ENCODE measurements at regions not wholly inside any gene's neighbourhood (a gene's known extent, or its start where the extent isn't known, plus 50 kb on each side); places are given as distances from the start of the nearest gene placed in this dataset.
A peak's percentile ranks its signal among the peaks of the same experiment; 100 is the strongest.

GRCh38 chr15:38042707-38043445 lies 108.4 kb downstream of the TMCO5A start:
- TF ChIP-seq CTCF (IDR thresholded peaks at IDR 0.05; ENCODE audit: low read length, missing control alignments), result no peak
- no peak overlapping the region for H3K4me3 ChIP-seq (replicated peaks; ENCODE audit: low read depth, low read length)
- peak; percentile 48 for DNase-seq (ENCODE audit: low read depth)

DNA sequence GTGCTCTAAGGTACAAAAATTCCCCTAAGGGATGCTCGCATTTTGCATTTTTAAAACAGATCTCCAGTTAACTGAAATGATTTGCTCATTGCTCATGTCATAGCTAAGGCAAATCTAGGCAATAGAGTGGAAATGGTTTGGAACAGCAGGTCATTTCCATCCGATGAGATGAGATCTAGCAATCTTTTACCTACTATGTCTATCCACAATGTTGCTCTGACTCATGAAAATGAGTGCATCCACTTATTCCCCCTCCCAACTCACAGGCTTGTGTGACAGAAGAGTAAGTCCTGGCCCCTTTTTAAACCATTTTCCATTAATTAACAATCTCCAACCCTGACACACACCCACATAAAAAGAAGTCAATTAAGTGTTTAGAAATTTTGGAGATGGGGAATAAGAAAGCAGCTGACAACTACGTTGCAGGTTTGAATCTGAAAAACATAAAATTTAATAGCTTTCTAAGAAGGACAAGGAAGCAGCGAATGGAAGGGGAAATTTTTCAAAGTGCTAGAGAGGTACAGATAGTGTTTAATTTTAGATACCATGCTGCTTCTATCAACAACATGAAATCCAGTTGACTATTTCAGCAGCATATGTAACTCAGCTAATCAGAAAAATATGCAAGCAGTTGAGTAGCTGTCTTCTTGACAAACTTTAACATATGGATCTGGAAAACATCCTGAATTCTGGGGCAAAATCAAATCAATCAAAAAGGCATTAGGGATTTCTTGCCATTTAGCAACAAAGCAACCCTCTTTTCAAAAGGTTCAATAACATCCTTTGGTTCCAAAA lies 112.0 kb downstream of the TMCO5A start:
- TF ChIP-seq CTCF (IDR thresholded peaks at IDR 0.05; ENCODE audit: low read length, missing control alignments), result no peak
- H3K4me3 ChIP-seq (replicated peaks; ENCODE audit: low read depth, low read length), result no peak overlapping the region
- no peak for DNase-seq (ENCODE audit: low read depth)

DNA sequence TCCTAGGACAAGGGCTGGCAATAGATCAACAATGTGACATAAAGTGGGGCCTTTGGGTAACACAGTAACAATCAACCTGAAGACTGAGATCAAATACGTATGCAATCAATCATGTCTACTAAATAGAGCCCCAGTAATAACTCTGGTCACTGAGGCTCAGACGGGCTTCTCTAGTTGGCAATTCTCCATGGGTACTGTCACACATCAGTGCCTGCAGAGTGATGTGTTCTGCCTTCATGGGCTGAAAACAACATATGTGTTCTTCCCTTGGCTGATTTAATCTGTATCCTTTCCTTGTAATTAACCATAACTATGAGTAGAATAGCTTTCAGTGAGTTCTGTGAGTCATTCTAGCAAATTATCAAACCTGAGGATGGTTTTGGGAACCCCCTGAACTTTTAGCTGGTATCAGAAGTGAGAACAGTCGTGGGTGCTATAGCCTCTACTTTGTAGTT lies 113.6 kb downstream of the TMCO5A start:
- TF ChIP-seq CTCF (IDR thresholded peaks at IDR 0.05; ENCODE audit: low read length, missing control alignments), result no peak
- H3K4me3 ChIP-seq (replicated peaks; ENCODE audit: low read depth, low read length), result no peak overlapping the region
- no peak for DNase-seq (ENCODE audit: low read depth)

DNA sequence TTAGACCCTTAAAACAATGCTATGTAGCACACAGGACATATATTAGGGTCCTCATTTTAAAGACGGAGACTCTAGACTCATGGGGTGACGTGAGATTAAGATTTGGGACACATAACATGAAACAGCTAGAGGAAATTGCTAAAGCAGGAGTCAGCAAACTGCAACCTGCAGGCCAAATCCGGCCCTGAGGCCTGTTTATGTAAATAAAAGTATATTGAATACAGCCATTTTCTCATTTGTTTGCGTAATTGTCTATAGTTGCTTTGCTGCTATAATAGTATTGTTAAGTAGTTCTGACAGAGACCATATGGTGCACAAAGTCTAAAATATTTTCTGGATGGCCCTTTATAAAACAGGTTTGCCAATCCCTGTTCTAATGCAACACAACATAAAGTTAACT lies 115.5 kb downstream of the TMCO5A start:
- TF ChIP-seq CTCF (IDR thresholded peaks at IDR 0.05; ENCODE audit: low read length, missing control alignments), result no peak
- no peak overlapping the region for H3K4me3 ChIP-seq (replicated peaks; ENCODE audit: low read depth, low read length)
- peak; percentile 59 for DNase-seq (ENCODE audit: low read depth)

DNA sequence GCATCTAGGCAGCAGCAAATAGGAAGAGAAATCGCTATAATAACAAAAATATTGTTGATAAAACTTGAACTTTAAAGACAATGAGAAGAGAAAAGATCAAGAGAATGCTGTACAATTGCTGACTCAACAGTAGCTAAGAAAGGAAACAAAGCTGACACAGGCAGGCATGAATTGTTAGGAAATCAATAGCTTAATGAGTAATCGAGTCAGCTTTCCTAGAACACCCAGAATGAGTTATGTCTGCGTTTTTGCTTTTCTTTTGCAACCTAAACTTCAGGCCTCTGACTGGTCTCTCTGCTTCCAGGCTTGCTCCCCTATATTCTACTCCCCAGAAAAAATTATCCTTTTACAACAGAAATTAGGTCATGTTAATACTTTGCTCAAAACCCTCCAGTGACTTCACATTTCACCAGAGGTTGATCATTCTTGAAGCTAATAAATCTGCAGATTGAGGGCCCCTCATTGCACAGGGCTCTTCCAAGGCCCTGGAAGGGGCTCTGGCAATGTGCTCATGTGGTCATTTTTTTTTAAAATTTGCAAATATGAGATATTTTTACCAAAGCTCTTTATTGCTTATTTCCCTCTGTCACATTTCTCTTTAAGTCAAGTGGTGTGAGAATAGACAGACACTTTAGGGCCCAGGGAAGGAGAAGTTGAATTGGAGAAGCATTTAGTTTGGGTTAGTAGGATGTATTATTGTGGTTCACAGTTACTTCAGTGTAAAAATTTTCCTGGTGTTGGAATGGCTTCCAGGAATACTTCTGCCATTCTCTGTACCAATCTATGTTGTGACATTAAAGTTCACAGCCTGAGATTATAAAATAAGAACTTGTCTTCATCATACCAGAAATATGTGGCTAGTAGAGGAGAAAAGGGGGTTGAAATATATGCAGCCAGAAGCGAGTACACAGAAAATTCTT lies 116.3 kb downstream of the TMCO5A start:
- H3K4me3 ChIP-seq (replicated peaks; ENCODE audit: low read depth, low read length), result no peak overlapping the region
- TF ChIP-seq CTCF (IDR thresholded peaks at IDR 0.05; ENCODE audit: low read length, missing control alignments), result no peak
- DNase-seq (ENCODE audit: low read depth), result peak; percentile 82

- no peak overlapping the region for H3K4me3 ChIP-seq (replicated peaks; ENCODE audit: low read depth, low read length)
- DNase-seq (ENCODE audit: low read depth), result no peak
- no peak for TF ChIP-seq CTCF (IDR thresholded peaks at IDR 0.05; ENCODE audit: low read length, missing control alignments)
These were observed 118.8 kb downstream of the TMCO5A start for GRCh38 chr15:38053205-38053604.
